Stimulated activated CD8-positive, alpha-beta memory T cell treated with anti-CD3 and anti-CD28 coated beads, Interleukin-2, amount 100 ng/mL, for 48 hours (primary cell): ENCODE measurements at regions not wholly inside any gene's neighbourhood (a gene's known extent, or its start where the extent isn't known, plus 50 kb on each side); places are given as distances from the start of the nearest gene placed in this dataset.

Experiments used
- DNase-seq, 2 donors: peaks; one replicate each; pipeline ENCODE4 v3.0.0-alpha.2; 2020; ENCODE audit warnings: low read depth in 2 of 2

- no peak for DNase-seq
Measured at GRCh38 chr3:168248383-168249204, 152.9 kb upstream of the GOLIM4 start.

- DNase-seq, result no peak
Measured at GRCh38 chr3:168241156-168241555, 145.4 kb upstream of the GOLIM4 start.

DNA sequence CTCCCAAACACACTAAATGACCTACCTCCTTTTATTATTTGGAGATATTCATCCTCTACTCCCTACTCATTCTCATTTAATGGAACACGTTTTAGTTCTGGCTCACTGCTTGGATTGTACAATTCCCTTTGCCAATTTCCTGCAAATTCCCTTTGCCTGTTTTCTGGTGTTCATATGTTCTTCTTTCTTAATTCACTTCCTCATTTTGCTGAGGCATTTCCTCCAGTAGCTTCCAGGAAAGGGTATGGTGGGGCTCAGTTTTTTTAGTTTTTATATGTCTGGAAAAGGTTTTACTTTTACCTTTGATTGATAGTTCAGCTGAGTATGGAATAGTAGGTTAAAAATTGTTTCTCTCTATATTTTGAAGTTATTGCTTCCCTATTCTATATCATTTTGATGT lies 143.6 kb upstream of the GOLIM4 start:
- no peak for DNase-seq

GRCh38 chr3:168233001-168233400 lies 137.3 kb upstream of the GOLIM4 start:
- no peak for DNase-seq

- no peak for DNase-seq
Measured at GRCh38 chr3:168223085-168223484, 127.4 kb upstream of the GOLIM4 start.

DNA sequence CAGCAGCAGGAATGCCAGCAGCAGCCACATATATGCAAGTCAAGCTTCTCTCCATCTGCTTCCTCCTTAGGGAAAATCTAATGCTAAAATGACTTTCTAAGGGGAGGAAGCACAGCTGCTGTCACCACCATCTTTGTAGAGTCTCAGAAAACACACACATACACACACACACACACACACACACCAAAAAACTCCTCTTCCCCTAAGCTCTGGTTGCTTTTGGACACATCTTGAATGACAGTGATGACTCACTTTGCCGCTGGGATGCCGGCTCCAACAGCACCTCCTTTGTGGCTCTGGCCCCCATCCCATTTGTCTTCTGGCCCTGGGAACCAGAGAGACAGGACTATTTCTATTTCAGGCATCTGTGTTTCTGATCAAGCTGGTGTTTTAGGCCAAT lies 124.8 kb upstream of the GOLIM4 start:
- no peak for DNase-seq

DNA sequence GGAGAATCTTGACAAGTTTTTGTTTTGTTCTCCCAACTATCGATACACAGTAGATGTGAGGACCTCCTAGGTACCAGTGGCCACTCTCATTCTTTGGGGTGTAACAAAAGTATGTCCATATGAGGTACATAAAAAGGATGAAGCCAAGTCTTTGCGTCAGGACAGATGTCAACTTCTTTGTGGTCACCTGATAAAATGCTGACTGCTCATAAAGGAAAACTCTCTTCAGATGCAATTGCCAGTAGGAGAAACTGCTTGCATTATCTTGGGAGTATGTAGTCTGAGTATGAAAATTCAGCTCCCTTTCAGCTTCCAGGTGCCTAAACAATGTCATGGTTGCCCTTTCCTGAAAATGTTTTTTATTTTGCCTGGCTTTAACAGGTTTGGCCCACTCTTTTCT lies 123.8 kb upstream of the GOLIM4 start:
- no peak for DNase-seq

DNA sequence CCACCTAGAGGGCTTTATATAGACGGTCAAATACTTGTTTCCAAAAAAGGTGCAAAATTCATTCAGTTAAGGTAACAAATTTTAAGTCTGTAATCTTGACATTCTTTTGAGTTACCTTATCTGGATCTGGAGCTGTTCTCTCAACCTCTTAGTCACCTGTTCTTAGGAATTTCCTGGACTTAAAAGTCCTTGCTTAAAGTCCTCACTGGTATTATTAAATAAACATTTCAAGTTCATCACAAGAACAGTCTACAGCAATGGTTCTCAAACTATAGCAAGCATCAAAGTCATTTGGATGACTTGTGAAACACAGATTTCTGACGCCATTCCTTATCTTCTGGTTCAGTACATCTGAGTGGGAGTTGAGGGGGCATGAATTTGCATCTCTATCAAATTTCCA lies 122.9 kb upstream of the GOLIM4 start:
- DNase-seq, result no peak

DNA sequence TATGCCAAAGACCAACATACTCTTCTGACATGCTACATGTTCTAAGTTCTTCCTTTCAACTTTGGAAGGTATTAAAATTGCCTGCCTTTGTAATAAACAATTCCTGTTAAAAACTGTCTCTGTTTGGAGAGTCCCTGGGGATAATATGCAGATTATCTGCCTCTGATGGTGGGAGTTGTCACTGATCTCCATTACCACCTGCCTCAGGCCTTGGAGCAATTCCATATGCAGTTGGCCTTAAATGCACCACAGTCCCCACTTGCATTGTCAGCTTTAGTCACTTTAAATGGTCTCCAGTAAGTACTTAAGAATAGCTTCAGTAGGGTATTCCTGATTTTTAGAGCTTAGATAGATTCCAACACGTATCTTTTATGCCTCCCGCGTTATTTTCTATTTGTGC lies 121.1 kb upstream of the GOLIM4 start:
- no peak for DNase-seq

- no peak for DNase-seq
Measured at GRCh38 chr3:168213920-168214319, 118.2 kb upstream of the GOLIM4 start.

GRCh38 chr3:168212664-168213285 lies 117.1 kb upstream of the GOLIM4 start:
- no peak for DNase-seq

DNA sequence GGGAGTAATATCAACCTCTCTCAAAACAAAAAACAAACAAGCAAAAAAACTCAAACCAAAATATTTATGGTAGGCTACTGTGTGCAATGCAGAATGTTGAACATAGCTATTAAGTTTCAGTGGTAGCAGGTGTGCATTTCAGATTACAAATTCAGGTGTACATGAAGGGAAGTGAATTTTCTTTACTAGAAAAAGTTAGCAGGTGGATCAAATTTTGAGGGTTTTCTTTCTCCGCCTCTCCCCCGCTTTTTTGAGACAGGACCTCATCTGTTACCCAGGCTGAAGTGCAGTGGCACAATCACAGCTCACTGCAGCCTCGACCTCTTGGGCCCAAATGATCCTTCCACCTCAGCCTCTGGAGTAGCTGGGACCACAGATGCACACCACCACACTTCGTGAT lies 109.7 kb upstream of the GOLIM4 start:
- no peak for DNase-seq

DNA sequence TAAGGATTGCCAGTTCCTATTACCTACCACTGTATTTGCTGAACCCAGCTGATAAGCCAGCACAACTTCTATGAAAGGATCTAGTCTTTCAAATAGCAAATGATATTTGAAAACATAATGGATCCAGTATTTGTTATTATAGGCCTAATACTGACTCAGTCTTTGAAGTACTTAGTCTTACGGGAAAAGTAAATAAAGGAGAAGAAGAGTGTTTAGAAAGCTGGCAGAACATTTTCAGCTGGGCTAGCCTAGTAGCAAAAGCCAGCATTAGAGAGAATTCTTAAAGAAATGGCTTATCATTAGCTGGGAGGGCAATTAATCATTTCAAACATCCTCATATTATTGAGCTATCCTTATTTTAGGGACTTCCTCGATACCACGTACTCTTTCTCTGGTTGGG lies 101.4 kb upstream of the GOLIM4 start:
- DNase-seq, result no peak

- DNase-seq, result no peak
Measured at GRCh38 chr3:168191856-168192255, 96.1 kb upstream of the GOLIM4 start.

DNA sequence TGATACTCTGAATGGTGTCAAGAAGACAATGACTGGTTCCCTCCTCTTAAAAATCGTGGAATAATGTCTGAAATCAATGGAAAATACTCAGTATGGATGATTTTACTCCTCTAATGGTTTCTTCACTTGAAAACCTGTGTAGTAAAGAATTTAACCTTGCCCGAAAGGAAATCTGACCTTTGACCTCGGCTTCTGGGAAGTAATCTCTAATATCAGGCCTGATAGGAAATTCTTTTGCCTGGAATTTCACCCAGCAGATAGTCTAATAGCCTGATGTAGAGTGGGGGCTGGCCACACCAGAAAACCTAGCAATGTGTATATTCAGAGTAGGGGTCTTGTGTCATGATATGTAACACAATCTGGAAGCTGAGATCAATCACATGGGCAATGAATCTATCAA lies 91.5 kb upstream of the GOLIM4 start:
- no peak for DNase-seq

- no peak for DNase-seq
Measured at GRCh38 chr3:168186293-168186983, 90.7 kb upstream of the GOLIM4 start.

DNA sequence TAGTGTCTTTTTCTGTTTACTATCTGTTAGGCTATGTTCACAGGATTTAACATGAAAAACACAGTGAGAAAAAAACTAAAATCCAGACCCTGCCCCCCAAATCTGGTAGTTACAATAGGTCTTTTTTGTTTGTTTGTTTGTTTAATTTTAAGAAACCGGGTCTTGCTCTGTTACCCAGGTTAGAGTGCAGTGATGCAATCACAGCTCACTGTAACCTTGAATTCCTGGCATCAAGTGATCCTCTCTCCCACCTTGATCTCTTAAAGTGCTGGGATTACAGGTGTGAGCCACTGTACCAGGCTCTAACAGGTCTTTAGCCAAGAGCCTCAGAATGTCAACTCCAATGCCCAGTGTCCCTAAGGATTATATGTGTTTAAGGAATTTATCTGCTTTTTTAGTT lies 88.0 kb upstream of the GOLIM4 start:
- no peak for DNase-seq

- no peak for DNase-seq
Measured at GRCh38 chr3:168168743-168169142, 73.0 kb upstream of the GOLIM4 start.

GRCh38 chr3:168165390-168166269 lies 69.9 kb upstream of the GOLIM4 start:
- peak; percentile 3 to 4 for DNase-seq

- no peak for DNase-seq
Measured at GRCh38 chr3:168162172-168162571, 66.4 kb upstream of the GOLIM4 start.

GRCh38 chr3:168161696-168162095 lies 66.0 kb upstream of the GOLIM4 start:
- no peak for DNase-seq

GRCh38 chr3:168157903-168158302 lies 62.2 kb upstream of the GOLIM4 start:
- no peak for DNase-seq
